Activated T-helper 2 cell treated with anti-CD3 and anti-CD28 coated beads, Interferon-gamma antibody, Interleukin-2, Interleukin-4, amounts not matched to agents 10 μg/mL and 5 μg/mL and 100 μg/mL, durations not matched to agents 14 hours and 24 hours and 36 hours (primary cell): ENCODE measurements at regions not wholly inside any gene's neighbourhood (a gene's known extent, or its start where the extent isn't known, plus 50 kb on each side); places are given as distances from the start of the nearest gene placed in this dataset.
A peak's percentile ranks its signal among the peaks of the same experiment; 100 is the strongest.
"Not testable (repeated sequence)": the region's sequence is repeated elsewhere in the genome, so short reads cannot be mapped to it uniquely, and the experiment has no call there.

Source experiments
- DNase-seq: peaks from one replicate; pipeline ENCODE4 v3.0.0; 2021; ENCODE audit warnings: low spot score
- H3K27ac Mint-ChIP-seq: one replicate; pipeline ENCODE4 v1.8.0; 2021; ENCODE audit warnings: mixed read lengths
- H3K27me3 Mint-ChIP-seq: one replicate; pipeline ENCODE4 v1.8.0; 2021; ENCODE audit warnings: low read depth, mixed read lengths
- H3K36me3 Mint-ChIP-seq: one replicate; pipeline ENCODE4 v1.8.0; 2021; ENCODE audit warnings: low read depth, mixed read lengths
- H3K4me1 Mint-ChIP-seq: one replicate; pipeline ENCODE4 v1.8.0; 2021; ENCODE audit warnings: low read depth, mixed read lengths
- H3K4me3 Mint-ChIP-seq: one replicate; pipeline ENCODE4 v1.8.0; 2021; ENCODE audit warnings: low read depth, mild to moderate bottlenecking, moderate library complexity, mixed read lengths
- H3K9me3 Mint-ChIP-seq: one replicate; pipeline ENCODE4 v1.8.0; 2021; ENCODE audit warnings: mixed read lengths
- intact Hi-C: fragments of 100-400 bp; cut with micrococcal nuclease; formaldehyde crosslinking; loops from one replicate; pipeline ENCODE4 v1.15.1; 2023

DNA sequence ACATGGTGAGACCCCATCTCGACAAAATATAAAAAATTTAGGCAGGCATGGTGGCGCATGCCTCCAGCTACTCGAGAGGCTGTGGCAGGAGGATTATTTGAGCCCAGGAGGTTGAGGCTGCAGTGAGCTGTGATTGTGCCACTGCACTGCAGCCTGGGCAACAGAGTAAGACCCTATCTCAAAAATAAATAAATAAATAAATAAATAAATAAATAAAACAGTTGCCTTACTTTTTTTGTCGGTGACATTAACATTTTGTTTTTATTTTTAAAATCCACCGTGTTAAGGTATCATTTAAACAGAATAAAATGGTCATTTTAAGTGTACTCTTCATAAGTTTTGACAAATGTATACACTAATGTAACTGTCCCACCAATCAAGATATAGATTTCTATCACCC, 57.0 kb downstream of the RASL11A start:
- H3K4me3 Mint-ChIP-seq = no peak overlapping the region
- H3K4me1 Mint-ChIP-seq = no peaks in the 10 kb centered on the region
- DNase-seq = no peak
- H3K27me3 Mint-ChIP-seq = peaks cover 11% of the 10 kb centered on the region
- H3K36me3 Mint-ChIP-seq = no peaks in the 10 kb centered on the region
- intact Hi-C loops = no loop called here
- H3K9me3 Mint-ChIP-seq = no peaks in the 10 kb centered on the region
- H3K27ac Mint-ChIP-seq = no peak overlapping the region

DNA sequence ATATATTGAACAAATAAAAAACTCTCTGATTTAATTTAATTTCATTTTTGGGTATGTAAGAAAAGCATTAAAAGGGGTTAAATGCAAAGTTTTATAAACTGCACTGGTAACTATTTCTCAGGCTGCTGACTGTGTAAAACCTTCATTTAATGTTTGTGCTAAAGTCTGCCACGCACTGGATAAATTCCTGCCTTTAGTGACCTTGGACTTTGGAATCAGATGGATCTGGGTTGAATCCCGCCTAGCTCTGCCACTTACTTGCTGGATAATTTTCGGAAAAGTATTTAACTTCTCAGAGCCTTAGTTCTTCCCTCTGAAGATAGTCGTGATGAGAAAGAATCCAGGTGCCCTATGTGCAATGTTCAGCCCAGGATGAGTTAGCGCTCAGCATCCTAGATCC, 58.6 kb downstream of the RASL11A start:
- DNase-seq = no peak
- H3K4me1 Mint-ChIP-seq = no peaks in the 10 kb centered on the region
- no peaks in the 10 kb centered on the region for H3K36me3 Mint-ChIP-seq
- no peak overlapping the region for H3K27ac Mint-ChIP-seq
- H3K27me3 Mint-ChIP-seq = peaks cover 13% of the 10 kb centered on the region
- no peaks in the 10 kb centered on the region for H3K9me3 Mint-ChIP-seq
- no peak overlapping the region for H3K4me3 Mint-ChIP-seq
- intact Hi-C loops = no loop called here

DNA sequence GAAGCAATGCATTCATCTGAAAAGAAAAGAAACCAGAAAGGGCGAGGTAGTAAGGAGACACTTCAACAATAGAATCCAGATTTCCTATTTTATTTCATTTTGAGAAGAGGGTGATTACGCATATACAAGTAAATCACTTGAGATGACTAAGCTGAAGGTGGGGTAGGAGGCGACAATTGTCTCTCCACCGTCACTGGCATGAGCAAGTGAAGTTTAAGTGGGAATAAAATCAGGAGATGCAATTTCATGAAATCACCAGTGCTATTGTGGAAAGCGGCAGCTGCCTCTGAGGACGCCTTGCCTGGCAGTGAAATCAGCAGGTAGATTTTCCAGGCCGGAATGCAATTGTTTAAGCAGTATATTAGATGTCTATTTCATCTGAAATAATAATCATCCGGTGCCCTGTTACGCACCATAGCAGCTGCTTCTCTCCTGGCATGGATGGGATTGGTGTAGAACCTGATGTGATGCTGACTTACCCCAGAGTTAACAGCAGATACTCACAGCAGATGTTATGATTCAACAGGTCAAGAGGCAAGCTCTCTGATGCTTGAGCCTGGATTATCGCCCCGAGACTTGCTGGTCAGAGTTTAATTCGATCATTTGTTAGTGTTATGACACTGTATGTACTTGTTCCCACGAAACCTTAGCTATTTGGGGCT, 64.3 kb downstream of the RASL11A start:
- intact Hi-C loops = no loop called here
- Mint-ChIP-seq H3K9me3 (no peaks in the 10 kb centered on the region), H3K4me1 (no peaks in the 10 kb centered on the region), H3K4me3 (no peak overlapping the region), H3K27ac (no peak overlapping the region), H3K27me3 (peaks cover 6% of the 10 kb centered on the region), H3K36me3 (no peaks in the 10 kb centered on the region)
- no peak for DNase-seq

DNA sequence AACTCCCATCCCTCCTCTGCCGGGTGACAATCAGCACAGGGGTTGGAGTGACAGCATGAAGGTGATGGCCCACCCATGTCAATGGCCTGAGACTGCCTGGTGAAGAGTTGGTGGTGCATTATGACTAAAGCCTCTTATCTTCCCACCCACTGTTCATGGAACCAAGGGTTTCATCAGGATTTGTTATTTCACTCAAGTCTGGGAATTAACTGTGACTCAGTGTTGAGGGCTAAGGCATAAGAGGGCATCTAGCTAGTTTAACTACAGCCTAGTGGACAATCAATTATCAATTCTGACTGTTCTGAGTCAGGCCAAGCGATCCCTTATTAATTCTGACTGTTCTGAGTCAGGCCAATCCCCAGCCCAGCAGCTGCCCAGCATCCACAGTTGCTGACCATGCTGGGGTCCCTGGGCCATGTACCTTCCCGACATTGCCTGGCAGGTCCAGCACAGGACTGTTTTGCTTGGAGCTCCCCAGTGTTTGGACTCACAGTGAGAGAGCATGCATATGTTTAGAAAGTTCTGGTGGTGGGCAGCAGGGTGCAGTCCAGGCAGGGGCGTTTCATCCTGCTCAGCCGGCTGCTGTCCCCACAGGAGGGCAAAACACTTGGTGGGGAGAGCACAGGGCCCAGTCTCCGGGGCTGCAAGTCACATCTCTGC, 65.5 kb downstream of the RASL11A start:
- intact Hi-C loops = no loop called here
- H3K9me3 Mint-ChIP-seq = no peaks in the 10 kb centered on the region
- peaks cover 9% of the 10 kb centered on the region for H3K27me3 Mint-ChIP-seq
- H3K27ac Mint-ChIP-seq = no peak overlapping the region
- H3K36me3 Mint-ChIP-seq = no peaks in the 10 kb centered on the region
- H3K4me1 Mint-ChIP-seq = no peaks in the 10 kb centered on the region
- DNase-seq = no peak
- no peak overlapping the region for H3K4me3 Mint-ChIP-seq

DNA sequence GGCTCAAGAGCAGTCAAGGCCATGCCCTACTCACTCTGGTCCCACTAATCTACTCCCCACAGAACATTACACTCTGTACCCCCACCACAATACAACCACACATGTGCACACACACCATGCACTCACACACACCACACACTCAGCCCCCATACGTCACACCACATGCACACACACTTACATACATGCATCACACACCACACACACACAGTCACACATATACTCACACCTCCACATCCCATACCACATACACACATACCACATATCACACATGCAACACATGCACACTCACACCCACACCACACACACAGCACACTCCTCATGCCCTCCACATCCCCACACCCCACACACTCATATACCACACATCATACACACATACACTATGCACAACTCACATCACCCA, 67.6 kb downstream of the RASL11A start:
- H3K36me3 Mint-ChIP-seq = no peaks in the 10 kb centered on the region
- H3K4me1 Mint-ChIP-seq = no peaks in the 10 kb centered on the region
- H3K27me3 Mint-ChIP-seq = peaks cover 6% of the 10 kb centered on the region
- H3K27ac Mint-ChIP-seq = no peak overlapping the region
- H3K4me3 Mint-ChIP-seq = no peak overlapping the region
- H3K9me3 Mint-ChIP-seq = no peaks in the 10 kb centered on the region
- intact Hi-C loops = no loop called here
- DNase-seq = no peak

DNA sequence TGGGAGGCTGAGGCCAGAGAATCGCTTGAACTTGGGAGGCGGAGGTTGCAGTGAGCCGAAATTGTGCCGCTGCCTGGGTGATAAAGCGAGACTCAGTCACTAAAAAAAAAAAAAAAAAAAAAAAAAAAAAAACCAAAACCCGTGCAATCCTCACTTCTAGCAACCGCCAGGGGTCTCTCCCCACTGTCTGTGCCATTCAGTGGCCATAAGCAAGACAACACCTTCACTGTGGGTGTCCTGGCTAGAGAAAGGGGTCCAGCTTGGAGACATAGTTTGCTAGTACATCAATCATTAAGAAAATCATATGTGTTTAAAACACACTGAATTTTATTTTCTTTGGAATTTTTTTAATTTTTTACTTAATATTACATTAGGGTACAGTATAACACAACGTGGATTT, 68.2 kb downstream of the RASL11A start:
- no peak for DNase-seq
- intact Hi-C loops = no loop called here
- H3K4me1 Mint-ChIP-seq = no peaks in the 10 kb centered on the region
- peaks cover 6% of the 10 kb centered on the region for H3K27me3 Mint-ChIP-seq
- no peak overlapping the region for H3K4me3 Mint-ChIP-seq
- no peak overlapping the region for H3K27ac Mint-ChIP-seq
- H3K36me3 Mint-ChIP-seq = no peaks in the 10 kb centered on the region
- H3K9me3 Mint-ChIP-seq = no peaks in the 10 kb centered on the region

DNA sequence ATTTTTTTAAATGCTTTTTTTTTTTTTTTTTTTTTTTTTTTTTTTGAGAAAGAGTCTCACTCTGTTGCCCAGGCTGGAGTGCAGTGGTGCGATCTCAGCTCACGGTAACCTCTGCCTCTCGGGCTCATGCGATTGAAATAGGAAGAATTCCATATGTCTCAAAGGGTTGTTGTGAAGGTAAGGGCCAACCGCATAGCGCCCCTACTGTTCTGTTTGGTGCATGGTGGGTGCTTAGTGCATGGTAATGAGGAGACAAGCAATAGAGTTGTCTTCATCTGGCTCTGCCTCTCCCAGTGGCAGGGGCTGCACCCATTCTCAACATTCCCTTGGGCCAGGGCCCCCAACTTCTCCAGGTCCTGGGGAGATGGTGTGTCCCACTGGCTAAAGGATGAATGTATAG, 68.7 kb downstream of the RASL11A start:
- Mint-ChIP-seq H3K9me3 (no peaks in the 10 kb centered on the region), H3K27ac (no peak overlapping the region), H3K36me3 (no peaks in the 10 kb centered on the region), H3K27me3 (peaks cover 6% of the 10 kb centered on the region), H3K4me3 (no peak overlapping the region), H3K4me1 (no peaks in the 10 kb centered on the region)
- intact Hi-C loops = no loop called here
- DNase-seq = no peak

DNA sequence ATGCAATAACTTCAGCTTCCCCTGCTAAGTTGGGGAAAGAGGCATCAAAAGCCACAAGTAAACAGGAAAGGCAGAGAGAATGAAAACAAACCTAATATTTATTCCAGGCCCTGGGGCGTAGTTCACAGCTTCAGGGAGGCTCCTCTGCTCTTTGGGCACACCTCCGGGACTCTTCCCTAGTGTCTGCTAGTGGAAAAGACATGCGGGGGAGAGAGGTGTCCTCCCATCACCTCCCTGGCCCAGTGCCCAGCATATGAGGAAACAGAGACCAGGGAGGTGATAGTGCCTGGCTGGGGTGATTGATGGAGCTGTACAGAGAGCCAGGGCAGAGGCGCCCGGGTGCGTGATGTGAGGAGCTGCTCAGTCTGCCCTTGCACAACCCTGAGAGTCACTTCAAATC, 71.0 kb downstream of the RASL11A start:
- DNase-seq = no peak
- Mint-ChIP-seq H3K4me1 (no peaks in the 10 kb centered on the region), H3K9me3 (no peaks in the 10 kb centered on the region), H3K27me3 (peaks cover 14% of the 10 kb centered on the region), H3K36me3 (no peaks in the 10 kb centered on the region), H3K27ac (no peak overlapping the region), H3K4me3 (no peak overlapping the region)
- intact Hi-C loops = no loop called here

DNA sequence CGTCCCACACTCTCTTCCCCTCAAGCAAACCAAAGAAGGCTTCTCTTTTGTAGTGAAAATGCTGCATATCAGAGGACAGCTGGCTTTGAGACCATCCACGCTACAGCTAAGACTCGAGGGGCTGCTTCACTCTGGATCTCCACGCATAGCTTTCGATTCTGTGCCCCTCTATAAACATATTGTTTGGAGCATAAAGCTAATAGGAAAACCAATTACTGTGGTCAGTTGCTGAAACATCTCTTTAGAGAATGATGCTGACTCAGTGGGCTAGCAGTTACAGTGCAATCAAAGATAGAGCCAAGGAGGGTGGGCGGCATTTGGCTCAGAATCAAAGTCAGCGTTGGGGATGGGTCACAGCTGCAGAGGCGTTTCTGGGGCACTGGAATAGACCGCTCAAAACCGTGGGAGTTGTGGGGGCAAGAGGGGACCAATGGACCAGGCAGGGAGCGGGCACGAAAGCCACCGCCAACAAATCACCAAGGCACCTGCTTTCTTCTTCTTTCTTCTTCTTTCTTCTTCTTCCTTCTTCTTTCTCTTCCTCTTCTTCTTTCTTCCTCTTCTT, 76.7 kb downstream of the RASL11A start:
- no peaks in the 10 kb centered on the region for H3K9me3 Mint-ChIP-seq
- H3K4me1 Mint-ChIP-seq = no peaks in the 10 kb centered on the region
- no peak for DNase-seq
- intact Hi-C loops = no loop called here
- H3K4me3 Mint-ChIP-seq = no peak overlapping the region
- no peak overlapping the region for H3K27ac Mint-ChIP-seq
- H3K36me3 Mint-ChIP-seq = no peaks in the 10 kb centered on the region
- H3K27me3 Mint-ChIP-seq = peaks cover 24% of the 10 kb centered on the region

DNA sequence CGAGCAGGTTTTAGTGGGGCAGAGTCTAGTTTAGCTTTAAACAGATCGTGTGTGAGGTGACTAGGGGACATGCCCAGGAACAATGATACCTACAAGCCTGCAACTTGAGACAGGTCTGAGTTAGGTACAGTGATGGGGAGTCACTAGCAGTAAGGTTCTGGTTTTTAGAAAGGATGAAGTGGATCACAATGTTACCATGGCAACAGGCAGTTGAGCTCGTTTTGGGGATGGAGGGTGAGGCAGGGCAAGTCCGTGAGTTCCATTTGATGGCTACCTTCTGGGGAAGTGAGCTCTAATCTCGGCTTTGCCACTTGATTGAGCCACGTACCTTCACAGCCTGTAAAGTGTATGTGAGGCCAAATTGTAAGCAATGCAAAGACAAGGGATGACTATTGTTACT, 76.0 kb upstream of the GTF3A start:
- Mint-ChIP-seq H3K4me1 (peaks cover 9% of the 10 kb centered on the region), H3K27me3 (peaks cover 21% of the 10 kb centered on the region), H3K4me3 (no peak overlapping the region), H3K9me3 (no peaks in the 10 kb centered on the region), H3K36me3 (no peaks in the 10 kb centered on the region), H3K27ac (no peak overlapping the region)
- intact Hi-C loops = no loop called here
- no peak for DNase-seq

DNA sequence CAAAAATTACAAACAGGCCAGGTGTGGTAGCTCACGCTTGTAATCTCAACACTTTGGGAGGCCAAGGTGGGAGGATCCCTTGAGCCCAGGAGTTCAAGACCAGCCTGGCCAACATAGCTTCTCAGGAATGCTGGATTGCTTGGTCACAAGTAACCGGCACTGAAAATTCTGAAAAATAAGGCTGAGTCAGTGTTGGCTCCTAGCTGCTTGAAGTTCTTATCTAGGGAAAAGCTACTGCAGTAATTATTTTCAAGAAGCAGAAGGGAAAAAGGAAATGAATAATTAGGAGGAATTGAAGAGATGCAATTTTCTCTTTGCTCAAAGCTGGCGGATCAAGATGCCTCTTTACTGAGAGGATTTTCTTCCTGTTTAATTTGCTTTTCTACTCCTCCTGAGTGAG, 75.0 kb upstream of the GTF3A start:
- intact Hi-C loops = no loop called here
- DNase-seq = no peak
- Mint-ChIP-seq H3K4me1 (peaks cover 10% of the 10 kb centered on the region), H3K27me3 (peaks cover 21% of the 10 kb centered on the region), H3K9me3 (no peaks in the 10 kb centered on the region), H3K27ac (no peak overlapping the region), H3K4me3 (no peak overlapping the region), H3K36me3 (no peaks in the 10 kb centered on the region)

DNA sequence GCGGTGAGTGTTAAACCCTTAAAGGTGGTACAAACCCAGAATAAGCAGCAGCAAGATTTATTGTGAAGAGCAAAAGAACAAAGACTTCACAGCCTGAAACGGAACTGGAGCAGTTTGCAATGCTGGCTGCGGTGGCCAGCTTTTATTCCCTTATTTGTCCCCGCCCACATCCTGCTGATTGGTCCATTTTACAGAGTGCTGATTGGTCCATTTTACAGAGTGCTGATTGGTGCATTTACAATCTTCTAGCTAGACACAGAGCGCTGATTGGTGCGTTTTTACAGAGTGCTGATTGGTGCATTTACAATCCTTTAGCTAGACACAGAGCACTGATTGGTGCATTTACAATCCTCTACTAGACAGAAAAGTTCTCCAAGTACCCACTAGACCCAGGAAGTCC, 73.6 kb upstream of the GTF3A start:
- peaks cover 13% of the 10 kb centered on the region for H3K27me3 Mint-ChIP-seq
- not testable (repeated sequence) for H3K4me1 Mint-ChIP-seq, H3K36me3 Mint-ChIP-seq, H3K9me3 Mint-ChIP-seq, DNase-seq, H3K27ac Mint-ChIP-seq, H3K4me3 Mint-ChIP-seq
- intact Hi-C loops = loop anchor here (5.0 kb wide), 2 partner anchors 89 to 179 kb away; partner anchors contain the start of gene USP12

DNA sequence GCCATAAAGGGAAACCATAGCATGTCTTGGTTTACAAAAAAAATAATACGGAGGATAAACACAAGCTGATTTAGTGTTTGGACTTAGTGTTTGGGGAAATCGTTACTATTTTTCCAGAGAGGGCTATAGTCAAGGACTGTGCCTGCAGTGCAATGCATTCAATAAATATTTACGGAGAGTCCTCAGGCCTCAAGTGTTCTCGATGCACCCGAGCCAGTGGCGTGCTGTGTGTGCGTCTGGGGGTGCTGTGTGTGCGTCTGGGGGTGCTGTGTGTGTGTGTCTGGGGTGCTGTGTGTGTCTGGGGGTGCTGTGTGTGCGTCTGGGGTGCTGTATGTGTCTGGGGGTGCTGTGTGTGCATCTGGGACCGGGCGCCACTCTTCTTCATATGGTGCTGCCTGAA, 71.7 kb upstream of the GTF3A start:
- Mint-ChIP-seq H3K27me3 (peaks cover 9% of the 10 kb centered on the region), H3K4me3 (no peak overlapping the region), H3K9me3 (no peaks in the 10 kb centered on the region), H3K36me3 (no peaks in the 10 kb centered on the region), H3K27ac (peak overlapping the region; percentile 3), H3K4me1 (peaks cover 10% of the 10 kb centered on the region)
- intact Hi-C loops = loop anchor here (5.0 kb wide), 2 partner anchors 90 to 180 kb away; partner anchors contain the start of gene USP12
- DNase-seq = no peak
